ENCODE measurements at regions not wholly inside any gene's neighbourhood (a gene's known extent, or its start where the extent isn't known, plus 50 kb on each side); places are given as distances from the start of the nearest gene placed in this dataset.
"Not testable (repeated sequence)": the region's sequence is repeated elsewhere in the genome, so short reads cannot be mapped to it uniquely, and the experiment has no call there.

DNA sequence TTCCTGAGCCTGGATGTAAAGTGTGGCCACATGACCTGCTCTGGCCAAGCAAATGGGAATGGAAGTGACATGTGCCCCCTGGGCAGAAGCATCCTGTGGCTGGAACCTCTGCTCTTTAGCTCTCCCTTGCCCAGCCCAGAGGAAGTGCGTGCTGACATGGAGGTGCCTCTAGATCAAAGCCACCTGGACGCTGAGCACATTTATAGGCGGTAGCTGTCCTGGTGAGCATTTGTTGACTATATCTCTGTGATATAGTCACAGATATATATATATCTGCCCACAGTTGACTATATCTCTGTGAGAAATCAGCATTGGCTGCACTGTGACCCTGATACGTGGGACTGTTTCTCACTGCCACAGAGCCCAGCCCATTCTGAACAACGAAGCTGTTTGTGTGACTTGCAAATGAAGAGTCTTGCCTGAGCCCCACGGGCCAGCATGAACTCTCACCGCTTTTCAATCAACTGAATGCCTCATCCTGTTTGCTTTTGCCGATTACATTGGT lies 118.8 kb downstream of the C16orf95 start:
- no peak for DNase-seq

DNA sequence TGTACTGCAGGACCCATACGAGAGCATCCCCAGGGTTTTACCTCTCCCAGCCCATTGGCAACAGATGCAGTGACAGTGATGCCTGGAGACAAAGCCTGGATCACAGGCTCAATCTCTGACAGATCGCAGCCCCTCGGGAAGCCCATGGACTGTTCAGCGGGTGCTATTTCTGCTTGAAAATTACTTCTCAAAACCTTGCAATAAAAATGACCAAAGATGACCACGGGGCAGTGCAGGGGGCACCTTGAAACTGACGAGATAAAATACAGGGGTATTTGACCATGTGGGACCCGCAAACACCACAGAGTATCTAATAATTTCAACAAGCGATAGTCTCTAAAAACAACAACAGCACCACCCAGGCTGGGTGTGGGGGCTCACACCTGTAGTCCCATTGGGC lies 118.3 kb downstream of the C16orf95 start:
- DNase-seq, result no peak

DNA sequence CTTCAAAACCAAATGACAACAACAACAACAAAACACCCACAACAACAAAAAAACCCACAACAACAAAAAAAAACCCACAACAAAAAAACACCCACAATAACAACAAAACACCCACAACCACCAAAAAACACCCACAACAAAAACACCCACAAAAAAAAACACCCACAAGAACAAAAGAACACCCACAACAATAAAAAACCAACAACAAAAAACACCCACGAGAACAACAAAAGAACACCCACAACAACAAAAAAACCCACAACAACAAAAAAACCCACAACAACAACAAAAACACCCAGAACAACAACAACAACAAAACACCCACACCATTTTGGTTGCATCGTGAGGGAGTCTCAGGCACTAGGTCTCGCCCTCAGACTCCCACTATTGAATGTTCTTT lies 117.8 kb downstream of the C16orf95 start:
- no peak for DNase-seq

DNA sequence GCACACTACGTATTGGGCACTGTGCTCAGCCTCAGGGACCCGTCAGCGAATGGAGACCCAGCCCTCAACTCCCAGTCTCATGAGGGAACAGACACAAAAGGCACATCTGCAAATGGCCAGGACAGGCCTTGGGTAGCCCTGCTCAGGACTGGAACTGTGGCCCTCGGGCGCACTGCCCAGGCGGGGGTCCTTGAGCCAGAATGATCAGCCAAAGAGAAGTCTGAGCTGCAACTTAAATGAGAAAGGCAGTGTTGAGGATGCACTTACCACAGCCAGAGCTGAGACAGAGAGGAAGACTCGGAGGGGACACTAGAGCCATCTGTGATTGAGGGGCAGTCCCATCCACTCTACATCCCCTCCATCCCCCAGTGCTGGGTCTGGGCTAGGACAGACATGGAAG lies 117.3 kb downstream of the C16orf95 start:
- DNase-seq, result no peak

DNA sequence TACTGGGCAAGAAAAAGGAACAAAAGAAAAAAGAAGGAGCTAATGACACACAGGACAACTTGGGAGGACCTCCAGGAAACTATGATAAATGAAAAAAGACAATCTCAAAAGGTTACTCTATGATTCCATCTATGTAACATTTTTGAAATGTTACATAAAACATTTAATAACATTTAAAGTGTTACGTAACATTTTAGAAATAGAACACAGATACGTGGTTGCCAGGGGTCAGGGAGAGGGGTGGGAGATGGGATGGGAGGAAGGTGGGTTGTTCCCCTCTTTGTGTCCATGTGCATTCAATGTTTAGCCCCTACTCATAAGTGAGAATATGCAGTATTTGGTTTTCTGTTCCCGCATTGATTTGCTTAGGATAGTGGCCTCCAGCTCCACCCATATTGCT lies 116.6 kb downstream of the C16orf95 start:
- DNase-seq, result no peak

DNA sequence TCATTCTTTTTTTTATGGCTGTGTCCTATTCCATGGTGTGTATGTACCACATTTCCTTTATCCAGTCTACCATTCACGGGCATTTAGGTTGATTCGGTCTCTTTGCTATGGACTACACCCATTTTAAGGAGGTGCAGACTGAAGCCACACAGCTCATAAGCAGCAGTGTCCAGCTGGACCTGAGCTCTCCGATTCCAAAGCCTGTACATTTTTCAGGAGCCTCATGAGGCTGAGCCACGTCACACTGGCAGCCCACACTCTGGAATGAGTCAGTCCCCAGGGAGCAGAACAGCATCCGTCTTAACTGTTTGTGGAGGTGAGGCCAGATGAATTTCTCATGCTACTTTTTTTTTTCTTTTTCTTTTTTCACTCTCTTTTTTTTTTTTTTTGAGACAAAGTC lies 116.1 kb downstream of the C16orf95 start:
- DNase-seq, result no peak

DNA sequence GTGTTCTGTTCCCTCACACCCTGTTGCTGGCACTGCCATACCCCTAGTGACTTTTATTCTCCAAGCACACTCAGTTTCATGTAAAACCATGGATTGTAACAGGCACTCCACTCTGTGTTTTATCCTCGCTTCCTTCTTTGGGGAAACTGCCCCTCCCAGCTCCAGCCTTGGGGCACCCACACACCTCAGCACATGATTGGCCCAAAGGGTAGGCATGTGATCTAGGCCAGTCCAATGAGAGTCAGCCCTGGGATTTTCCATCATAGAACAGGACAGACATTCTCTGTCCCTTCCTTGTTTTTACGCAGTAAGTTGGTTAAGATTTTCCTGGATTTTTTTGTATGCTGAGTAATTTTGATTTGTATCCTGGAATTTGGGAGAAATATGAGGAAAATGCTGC lies 115.4 kb downstream of the C16orf95 start:
- DNase-seq, result no peak

DNA sequence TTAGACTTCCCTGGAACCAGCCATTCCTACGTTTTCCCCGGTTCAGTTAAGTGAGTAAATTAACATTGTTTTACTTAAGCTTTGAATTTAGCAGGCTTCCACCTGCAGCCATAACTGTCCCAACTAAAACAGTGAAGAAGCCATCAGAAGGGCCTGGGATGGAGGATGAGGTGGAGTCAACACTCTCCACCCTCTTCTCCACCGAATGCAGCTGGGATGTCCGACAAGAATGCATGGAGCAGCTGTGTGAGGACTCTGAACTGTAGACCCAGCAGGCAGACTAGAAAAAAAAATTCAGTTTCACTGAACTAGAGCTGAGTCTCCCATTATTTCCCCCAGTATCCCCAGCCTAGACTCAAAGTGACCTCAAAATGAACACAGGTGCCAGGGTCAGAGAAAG lies 114.8 kb downstream of the C16orf95 start:
- DNase-seq, result no peak

DNA sequence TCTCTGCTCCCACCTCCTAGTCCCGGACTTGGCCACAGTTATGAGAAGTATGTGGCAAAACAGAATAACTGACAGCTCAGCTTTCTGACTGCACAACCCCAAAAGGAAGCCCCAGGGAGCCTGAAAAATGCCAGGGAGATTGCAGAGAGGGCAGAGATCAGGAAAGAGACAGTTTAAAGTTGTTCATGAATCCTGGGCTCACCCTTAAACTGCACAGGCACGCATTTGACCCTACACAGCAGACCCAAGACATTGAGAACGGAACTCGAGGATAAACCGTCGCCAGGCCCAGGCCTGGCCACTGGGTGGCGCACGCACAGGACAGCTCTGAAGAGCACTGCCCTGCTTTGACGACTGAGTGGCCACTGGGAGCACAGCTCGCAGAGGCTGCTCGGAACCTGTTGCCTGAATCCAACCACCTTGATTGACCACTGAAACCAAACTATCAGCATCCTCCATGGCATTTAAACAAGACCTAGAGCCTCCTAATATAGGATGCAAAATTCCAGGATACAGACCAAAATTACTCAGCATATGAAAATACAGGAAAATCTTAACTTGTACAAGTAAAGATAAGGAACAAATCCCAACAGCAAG lies 114.0 kb downstream of the C16orf95 start:
- DNase-seq, result no peak

DNA sequence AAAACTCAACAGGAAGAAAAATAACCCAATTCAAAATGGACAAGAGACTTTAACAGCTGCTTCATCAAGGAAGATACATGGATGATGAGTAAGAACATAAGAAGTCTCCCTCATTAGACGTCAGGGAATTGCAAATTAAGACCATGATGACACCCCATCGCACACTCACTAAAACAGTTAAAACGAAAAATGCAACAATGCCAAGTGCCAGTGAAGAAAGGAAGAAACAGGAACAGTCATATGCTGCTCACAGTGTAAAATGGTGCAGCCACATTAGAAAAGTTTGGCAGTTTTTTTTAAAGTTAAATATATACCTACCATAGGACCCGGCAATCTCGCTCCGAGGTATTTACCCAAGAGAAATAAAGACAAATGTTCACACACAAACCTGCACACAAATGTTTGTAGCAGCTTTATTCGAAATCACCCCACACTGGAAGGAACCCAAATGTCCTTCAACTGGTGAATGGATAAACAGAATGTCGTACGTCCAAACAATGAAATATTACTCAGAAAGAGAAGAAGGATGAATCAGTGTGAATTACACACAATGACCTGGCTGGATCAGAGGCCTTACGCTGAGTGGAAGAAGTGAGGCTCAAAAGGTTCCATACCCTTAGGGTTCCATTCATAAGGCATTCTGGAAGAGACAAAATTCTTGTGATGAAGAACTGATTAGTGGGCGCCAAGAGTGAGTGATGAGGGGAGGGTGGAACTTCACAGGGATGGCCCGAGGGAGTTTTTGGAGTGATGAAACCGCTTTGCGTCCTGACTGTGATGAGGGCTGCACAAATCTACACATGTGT lies 110.3 kb downstream of the C16orf95 start:
- no peak for DNase-seq

DNA sequence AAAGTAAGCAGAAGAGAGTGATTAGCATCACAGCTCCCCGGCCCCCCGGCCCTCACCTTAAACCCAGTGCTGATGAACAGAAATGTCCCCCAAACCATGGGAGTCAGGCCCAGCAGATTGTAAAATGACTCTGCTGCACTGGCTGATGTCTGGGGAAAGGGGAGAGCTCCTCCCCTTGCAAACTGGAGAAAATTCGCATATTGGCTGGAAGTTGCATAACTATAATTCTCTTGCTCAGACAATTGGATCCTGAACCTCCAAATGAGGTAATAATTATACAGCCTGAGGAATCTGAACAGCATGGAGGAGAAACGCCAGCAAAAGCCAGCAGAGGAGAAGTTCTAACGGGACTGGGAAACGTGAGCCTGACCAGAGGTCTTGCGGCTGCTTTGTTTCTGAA lies 109.7 kb downstream of the C16orf95 start:
- no peak for DNase-seq

DNA sequence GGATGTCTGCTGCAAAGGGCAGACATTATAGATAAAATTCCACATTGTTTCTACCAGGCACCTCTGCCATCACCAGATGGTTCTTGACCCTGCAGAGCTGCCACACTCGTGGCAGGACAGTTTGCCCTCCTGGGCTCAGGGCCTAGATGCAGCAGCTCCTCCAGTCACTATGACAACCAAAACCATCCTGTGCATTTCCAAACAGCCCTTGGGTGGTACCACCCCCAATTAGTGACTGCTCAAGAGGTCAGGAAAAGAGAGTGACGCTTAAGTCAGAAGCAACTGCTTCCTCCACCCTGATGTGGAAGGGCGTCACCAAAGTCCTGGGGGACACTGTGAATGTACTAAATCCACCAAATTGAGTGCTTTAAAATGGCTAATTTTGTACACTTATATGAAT lies 109.2 kb downstream of the C16orf95 start:
- no peak for DNase-seq

DNA sequence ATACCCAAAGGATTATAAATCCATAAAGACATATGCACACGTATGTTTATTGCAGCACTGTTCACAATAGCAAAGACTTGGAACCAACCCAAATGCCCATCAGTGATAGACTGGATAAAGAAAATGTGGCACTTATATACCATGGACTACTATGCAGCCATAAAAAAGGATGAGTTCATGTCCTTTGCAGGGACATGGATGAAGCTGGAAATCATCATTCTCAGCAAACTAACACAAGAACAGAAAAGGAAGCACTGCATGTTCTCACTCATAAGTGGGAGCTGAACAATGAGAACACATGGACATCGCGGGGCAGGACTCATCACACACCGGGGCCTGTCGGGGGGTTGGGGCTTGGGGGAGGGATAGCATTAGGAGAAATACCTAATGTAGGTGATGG lies 108.2 kb downstream of the C16orf95 start:
- DNase-seq, result not testable (repeated sequence)

DNA sequence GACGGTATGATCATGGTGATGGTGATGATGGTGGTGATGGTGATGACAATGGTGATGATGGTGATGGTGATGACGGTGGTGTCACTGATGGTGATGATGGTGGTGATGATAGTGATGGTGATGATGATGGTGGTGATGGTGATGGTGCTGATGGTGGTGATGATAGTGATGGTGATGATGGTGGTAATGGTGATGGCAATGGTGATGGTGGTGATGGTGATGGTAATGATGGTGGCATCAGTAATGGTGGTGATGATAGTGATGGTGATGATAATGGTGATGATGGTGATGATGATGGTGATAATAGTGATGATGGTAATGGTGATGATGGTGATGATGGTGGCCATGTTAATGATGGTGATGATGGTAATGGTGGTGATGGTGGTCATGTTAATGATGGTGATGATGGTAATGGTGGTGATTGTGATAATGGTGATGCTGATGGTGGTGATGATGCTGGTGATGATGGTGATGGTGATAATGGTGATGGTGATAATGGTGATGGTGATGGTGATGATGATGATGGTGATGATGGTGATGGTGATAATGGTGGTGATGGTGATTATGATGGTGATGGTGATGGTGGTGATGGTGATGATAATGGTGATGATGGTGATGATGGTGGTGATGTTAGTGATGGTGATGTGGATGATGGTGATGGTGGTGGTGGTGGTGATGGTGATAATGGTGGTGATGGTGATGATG lies 107.2 kb downstream of the C16orf95 start:
- no peak for DNase-seq

DNA sequence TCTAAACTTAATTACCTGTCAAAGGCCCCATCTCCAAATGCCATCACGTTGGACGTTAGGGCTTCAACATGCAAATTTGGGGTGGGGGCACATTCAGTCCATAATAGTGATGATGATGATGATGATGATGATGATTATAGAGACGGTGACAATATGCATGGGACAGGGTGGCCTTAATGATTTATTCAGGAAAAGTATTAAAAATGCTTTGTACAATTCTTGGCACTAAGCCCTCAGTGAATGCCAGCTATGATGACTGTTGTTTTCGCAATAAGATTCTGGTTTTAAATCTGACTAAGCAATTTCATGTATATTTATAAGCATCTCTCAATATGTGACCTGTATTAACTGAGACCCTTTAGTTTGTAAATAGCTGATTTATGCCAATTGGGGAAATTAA lies 106.3 kb downstream of the C16orf95 start:
- DNase-seq, result no peak

DNA sequence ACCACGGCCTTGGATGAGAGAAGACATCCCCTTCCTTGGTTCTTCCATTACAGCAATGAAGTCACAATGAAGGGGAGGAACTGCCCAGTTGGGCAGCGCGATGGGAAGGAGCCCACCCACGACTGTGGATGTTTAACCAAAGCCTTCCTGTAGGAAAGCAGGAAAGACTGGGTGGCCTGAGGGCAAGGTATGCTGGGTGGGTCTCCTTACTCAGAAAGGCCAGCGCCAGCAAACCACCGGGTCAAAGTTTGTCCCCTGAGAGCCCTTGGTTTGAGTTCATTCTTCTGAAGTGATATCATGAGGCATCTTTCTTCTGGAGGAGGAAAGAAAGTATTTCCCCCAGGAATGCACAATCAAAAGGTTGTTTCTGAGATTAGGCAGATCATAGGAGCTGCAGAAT lies 105.2 kb downstream of the C16orf95 start:
- no peak for DNase-seq

DNA sequence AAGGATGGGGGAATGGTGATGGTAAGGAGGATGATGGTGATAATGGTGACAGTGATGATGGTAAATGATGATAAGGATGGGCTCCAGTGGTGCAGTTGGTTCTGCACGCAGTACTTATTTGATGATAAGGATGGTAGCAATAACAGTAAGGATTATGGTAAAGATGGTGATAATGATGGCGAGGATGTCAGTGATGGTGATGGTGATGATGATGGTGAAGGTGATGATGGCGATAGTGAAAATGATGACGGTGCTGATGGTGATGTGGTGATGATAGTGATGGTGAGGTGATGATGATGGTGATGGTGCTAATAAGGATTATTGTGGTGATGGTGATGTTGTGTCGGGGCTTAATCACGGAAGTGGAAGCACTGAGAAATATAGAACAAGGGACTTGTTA lies 103.7 kb downstream of the C16orf95 start:
- no peak for DNase-seq

DNA sequence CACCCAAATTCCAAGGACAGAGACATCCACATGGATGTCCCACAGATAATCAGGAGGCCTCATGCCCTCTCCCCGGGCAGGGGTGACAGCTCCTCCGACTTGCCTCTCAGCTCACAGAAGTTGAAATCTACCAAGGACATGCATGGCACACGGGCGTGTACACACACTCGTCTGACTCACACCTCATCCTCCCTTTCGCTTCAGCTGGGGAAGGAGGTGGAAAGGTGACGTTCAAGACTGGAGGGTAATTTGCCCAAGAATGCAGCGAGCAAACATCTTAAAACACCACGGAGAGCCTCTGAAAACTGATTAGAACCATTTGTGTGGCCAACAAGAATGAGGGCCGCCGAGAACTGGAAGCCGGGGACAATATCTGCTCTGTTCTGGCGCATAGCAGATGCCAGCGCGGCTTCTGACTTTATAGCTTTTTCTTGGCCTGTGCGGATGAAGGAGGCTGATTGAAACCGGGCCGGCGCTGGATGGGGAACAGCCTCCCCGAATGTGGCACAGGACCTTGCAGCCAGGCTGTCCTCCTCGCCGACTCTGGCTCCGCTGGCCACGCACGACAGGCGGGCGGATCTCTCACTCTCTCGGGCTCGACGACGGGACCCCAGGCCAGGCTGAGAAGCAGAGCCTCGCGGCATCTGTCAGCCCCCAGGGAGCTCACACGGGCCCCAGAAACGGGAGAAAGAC lies 100.9 kb downstream of the C16orf95 start:
- DNase-seq, result no peak

DNA sequence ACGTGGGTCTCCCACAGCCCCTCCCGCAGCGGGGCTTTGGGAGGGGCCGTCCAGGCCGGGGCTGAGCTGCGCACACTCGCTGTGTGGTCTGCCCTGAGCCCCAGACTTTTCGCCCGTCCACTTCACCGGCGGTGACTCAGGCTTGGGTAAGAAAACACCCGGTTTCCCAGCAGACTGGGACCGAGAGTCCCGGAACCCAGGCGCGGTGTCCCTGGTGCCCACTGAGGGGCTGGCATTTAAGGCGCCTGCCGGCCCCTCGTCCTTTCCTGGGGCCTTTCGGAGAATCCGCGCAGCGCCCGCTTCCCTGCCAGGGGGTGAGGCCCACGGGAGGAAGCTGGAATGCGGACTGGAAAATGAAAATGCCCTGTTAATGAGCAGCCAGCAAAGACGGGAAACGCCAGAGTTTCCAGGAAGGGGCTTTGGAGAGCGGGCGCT lies 100.3 kb downstream of the C16orf95 start:
- no peak for DNase-seq

DNA sequence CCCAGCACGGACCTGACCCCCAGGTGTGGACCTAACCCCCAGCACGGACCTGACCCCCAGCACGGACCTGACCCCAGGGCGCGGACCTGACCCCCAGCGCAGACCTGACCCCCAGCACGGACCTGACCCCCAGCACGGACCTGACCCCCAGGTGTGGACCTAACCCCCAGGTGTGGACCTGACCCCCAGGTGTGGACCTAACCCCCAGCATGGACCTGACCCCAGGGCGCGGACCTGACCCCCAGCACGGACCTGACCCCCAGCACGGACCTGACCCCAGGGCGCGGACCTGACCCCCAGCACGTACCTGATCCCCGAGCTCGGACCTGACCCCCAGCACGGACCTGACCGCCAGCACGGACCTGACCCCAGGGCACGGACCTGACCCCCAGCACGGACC lies 99.4 kb downstream of the C16orf95 start:
- not testable (repeated sequence) for DNase-seq

DNA sequence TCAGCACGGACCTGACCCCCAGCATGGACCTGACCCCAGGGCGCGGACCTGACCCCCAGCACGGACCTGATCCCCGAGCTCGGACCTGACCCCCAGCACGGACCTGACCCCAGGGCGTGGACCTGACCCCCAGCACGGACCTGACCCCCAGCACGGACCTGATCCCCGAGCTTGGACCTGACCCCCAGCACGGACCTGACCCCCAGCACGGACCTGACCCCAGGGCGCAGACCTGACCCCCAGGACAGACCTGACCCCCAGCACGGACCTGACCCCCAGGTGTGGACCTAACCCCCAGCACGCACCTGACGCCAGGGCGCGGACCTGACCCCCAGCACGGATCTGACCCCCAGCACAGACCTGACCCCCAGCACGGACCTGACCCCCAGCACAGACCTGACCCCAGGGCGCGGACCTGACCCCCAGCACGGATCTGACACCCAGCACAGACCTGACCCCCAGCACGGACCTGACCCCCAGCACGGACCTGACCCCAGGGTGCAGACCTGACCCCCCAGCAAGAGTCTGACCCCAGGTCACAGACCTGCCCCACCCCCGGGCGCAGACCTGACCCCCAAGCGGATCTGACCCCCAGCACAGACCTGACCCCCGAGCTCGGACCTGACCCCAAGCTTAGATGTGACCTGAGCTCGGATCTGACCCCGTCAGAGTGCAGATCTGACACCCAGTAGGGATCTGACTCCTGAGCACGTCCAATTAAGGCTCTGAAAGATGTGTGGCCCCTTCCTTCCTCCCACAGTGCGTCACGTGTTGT lies 98.7 kb downstream of the C16orf95 start:
- DNase-seq, result no peak

DNA sequence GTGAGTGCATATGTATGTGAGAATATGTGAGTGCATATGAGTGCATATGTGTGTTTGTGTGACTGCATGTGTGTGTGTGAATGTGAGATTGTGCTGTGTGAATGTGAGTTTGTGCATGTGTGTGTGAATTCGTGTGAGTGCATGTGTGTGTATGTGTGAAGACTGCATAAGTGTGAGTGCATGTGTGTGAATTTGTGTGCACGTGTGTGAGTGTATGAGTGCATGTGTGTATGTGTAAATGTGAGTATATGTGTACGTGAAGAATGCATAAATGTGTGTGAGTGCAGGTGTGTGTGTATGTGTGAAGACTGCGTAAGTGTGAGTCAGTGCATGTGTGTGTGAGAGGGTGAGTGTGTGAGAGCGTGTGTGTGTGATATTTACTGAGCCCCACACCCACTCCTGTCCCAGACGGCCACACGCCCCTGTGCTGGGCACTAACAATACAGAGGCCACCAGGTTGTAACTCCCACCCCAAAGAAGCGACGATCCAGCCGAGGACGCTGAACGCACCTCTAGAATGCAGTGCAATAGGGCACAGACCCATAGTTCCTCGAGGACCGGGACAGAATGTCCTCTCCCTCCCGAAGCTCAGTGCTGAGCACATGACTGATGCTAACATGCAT lies 97.8 kb downstream of the C16orf95 start:
- no peak for DNase-seq
